ENCODE measurements at regions not wholly inside any gene's neighbourhood (a gene's known extent, or its start where the extent isn't known, plus 50 kb on each side); places are given as distances from the start of the nearest gene placed in this dataset.
"Not testable (repeated sequence)": the region's sequence is repeated elsewhere in the genome, so short reads cannot be mapped to it uniquely, and the experiment has no call there.

DNA sequence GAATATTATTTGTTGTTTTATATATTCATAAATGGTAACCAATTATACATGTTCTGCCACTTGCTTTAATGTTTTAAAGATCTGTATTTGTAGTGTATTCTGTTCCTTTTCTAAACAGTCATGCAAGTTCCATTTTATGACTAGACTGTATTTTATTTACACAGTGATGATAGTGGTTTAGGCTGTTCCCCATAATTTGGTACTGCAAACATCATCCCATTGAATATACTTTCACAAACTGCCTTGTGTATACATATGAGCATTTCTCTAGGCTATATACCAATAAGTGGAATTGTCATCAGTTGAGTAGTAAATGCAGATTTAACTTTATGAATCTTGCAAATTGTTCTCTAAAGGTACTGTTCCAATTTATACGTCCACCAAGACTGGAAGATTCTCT lies 738.0 kb downstream of the EPHA7 start:
- no peaks in the 10 kb centered on the region for H3K36me3 Mint-ChIP-seq (ENCODE audit: low read depth)
- H3K27ac Mint-ChIP-seq: no peak overlapping the region

DNA sequence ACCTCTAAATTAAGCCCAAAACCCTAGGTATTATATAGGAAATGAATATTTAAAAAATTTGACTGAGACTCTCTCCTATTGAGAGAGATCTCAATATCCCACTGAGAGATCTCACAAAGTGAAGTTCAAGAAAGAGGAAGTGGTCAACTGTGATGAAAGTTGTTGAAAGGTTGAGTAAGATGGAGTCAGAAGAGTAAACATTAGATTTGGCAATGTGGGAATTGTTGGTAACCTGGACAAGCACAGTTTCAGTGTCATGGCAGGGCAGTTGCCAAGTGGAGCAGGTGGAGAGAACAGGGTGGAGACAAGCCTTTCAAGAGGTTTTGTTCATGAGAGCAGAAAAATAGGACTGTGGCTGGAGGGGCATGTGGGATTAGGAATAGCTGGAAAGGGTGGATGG lies 747.9 kb downstream of the EPHA7 start:
- ATAC-seq; H3K4me1 Mint-ChIP-seq; H3K36me3 Mint-ChIP-seq (ENCODE audit: low read depth); H3K27me3 Mint-ChIP-seq; H3K27ac Mint-ChIP-seq; H3K4me3 Mint-ChIP-seq; DNase-seq: not testable (repeated sequence)
- H3K9me3 Mint-ChIP-seq: peaks cover 12% of the 10 kb centered on the region

More for the DNA sequence above, 738.0 kb downstream of the EPHA7 start:
- ATAC-seq: no peak
- Mint-ChIP-seq H3K4me3 (no peak overlapping the region), H3K27me3 (no peaks in the 10 kb centered on the region), H3K9me3 (peaks cover 8% of the 10 kb centered on the region), H3K4me1 (no peaks in the 10 kb centered on the region)
- no peak for DNase-seq

DNA sequence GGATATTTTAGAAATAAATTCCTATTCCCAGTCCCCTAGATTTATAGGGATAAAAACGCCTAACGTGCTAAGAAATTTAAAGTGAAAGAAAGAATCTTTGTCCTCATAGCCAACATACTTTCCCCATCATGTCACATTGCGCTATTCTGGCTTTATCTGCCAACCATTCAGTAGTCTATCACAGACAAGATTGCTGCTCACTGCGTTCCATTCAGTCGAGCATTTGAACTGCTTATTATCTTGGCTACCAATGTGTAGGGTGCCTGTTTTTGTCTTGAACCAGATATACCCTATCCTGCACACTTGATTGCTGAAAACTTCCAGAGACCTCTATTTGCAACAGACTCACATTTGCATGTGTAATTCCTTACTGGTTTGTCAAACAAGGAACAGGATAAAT lies 751.5 kb downstream of the EPHA7 start:
- Mint-ChIP-seq H3K36me3 (ENCODE audit: low read depth) (no peaks in the 10 kb centered on the region), H3K27me3 (no peaks in the 10 kb centered on the region), H3K27ac (no peak overlapping the region), H3K4me3 (no peak overlapping the region), H3K4me1 (no peaks in the 10 kb centered on the region), H3K9me3 (peaks cover 5% of the 10 kb centered on the region)
- DNase-seq (no peak), ATAC-seq (no peak)

DNA sequence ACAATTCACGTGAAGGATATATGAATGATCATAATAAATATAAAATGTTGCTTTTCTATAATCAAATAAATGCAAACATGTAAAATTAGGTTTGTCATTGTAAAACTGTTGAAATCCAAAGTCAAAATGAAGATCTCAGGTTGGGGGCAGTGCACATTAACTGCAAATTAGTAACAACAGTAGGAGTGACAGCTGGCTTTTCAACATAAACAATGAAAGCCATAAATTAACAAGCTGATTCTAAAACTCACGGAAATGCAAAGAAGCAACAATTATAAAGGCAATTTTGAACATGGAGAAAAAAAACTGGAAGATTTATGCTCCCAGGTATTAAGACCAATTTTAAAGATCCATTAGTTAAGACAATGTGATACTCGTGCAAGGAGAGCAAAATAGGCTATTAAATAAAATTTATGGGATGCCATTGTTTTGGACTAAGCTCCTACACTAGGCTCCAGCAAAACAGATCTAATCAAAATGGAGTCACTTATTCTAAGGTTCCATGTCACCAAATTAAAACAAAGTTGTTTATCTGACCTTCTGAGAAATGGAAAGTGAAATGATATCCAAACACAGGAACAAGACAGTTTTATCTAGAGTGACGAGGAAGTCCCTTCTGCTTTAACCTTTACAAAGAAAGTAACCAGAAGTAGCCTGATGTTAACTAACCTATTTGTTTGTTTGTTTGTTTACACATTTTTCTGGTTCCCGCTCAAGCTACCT lies 770.8 kb downstream of the EPHA7 start:
- ATAC-seq (no peak), DNase-seq (no peak)
- H3K4me1 Mint-ChIP-seq: no peaks in the 10 kb centered on the region
- no peaks in the 10 kb centered on the region for H3K36me3 Mint-ChIP-seq (ENCODE audit: low read depth)
- H3K27ac Mint-ChIP-seq: no peak overlapping the region
- H3K9me3 Mint-ChIP-seq: peaks cover 16% of the 10 kb centered on the region
- H3K4me3 Mint-ChIP-seq: no peak overlapping the region
- no peaks in the 10 kb centered on the region for H3K27me3 Mint-ChIP-seq

DNA sequence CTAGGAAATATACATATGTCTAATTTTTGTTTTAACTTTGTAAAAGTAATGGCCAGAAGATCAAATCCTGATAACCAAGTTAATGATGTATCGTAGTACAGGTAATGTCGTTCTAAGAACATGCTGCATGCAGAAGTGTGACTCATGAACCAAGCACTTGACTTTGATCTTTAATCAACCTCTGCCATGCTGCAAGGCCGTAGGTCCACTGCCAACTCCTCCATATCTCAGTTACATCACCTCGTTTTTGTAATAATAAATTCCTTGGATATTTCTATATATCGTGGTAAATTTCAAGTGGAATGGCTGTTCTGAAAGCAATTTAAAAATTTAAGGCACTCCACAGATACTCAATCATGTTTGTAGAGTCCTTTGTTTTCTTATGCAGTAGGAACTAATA lies 771.7 kb downstream of the EPHA7 start:
- DNase-seq: no peak
- no peak overlapping the region for H3K27ac Mint-ChIP-seq
- no peak for ATAC-seq
- H3K27me3 Mint-ChIP-seq: no peaks in the 10 kb centered on the region
- no peak overlapping the region for H3K4me3 Mint-ChIP-seq
- H3K36me3 Mint-ChIP-seq (ENCODE audit: low read depth): no peaks in the 10 kb centered on the region
- no peaks in the 10 kb centered on the region for H3K4me1 Mint-ChIP-seq
- H3K9me3 Mint-ChIP-seq: peaks cover 17% of the 10 kb centered on the region

DNA sequence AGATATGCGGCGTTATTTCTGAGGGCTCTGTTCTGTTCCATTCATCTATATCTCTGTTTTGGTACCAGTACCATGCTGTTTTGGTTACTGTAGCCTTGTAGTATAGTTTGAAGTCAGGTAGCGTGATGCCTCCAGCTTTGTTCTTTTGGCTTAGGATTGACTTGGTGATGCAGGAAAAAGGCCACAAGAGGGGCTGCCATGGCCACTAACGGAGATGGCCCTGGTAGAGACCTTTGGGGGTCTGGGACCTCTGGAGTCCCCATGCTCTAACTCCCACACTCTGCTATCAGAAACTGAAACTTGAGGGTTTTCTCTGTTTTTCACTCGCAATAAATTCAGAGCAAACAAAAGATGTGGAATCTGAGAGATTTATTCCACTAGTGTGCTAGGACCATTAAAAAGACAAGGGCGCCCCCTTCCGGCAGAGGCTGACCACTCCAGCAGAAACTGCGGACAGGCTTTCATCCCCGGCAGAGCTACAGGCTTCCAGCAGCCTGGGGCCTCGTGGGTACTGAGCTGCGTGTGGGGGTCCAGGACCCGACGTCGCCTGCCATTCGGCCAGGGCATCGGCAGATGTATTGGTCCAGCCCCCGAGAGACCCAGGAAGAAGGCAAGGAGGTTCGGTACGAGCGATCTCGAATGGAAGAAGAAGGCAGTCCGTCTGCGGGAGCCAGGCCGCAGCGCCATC lies 775.1 kb downstream of the EPHA7 start:
- not testable (repeated sequence) for H3K9me3 Mint-ChIP-seq; H3K27me3 Mint-ChIP-seq; H3K4me1 Mint-ChIP-seq; ATAC-seq; H3K4me3 Mint-ChIP-seq; H3K36me3 Mint-ChIP-seq (ENCODE audit: low read depth); H3K27ac Mint-ChIP-seq
- peak; percentile 11 for DNase-seq

DNA sequence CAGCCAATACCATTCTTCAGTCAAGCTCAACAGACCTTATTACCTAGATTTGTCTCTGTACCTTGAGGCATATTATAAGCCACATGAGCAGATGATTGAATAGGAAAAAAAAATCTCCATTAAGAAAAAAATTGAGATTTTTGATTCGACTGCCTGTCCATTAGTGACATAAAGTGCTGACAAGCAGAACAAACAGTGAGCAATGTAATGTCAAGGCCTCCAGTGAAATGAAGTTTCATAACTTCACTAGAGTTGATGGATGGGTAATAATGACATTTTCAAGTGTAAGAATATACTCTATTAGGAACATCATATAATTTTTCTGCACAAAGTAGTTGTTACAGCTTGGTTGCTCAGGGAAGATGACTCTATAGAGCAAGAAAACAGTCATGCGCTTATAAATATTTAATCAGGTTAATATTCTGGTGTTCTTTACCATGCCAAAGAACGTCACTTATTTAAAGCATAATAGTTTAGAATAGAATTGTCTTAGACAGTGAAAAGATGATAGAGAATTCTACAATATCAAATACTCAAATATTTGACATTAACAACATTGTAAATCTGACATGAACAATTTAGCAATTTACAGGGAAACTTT lies 783.7 kb downstream of the EPHA7 start:
- no peak overlapping the region for H3K27ac Mint-ChIP-seq
- H3K4me3 Mint-ChIP-seq: no peak overlapping the region
- no peak for DNase-seq
- H3K36me3 Mint-ChIP-seq (ENCODE audit: low read depth): no peaks in the 10 kb centered on the region
- ATAC-seq: no peak
- no peaks in the 10 kb centered on the region for H3K4me1 Mint-ChIP-seq
- no peaks in the 10 kb centered on the region for H3K27me3 Mint-ChIP-seq
- H3K9me3 Mint-ChIP-seq: peaks cover 9% of the 10 kb centered on the region

DNA sequence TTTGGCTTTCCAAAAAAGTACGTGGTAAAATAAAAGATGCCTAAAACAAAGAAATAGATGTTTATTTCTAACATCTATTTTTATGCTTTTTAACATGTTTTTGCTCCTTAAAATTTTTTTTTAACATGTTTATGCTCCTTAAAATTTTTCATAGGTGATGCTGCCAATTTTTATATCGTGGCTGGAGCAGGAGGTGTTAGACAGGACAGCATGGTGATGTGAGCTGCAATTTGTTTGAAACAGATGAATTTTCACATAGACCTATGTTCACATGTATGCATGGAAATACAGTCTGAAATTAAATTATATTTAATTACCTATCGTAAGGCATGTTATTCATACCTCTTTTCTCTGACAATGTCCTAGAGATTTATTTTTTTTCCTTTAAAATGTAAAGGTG lies 784.8 kb downstream of the EPHA7 start:
- peaks cover 9% of the 10 kb centered on the region for H3K9me3 Mint-ChIP-seq
- H3K27ac Mint-ChIP-seq: no peak overlapping the region
- no peaks in the 10 kb centered on the region for H3K4me1 Mint-ChIP-seq
- H3K4me3 Mint-ChIP-seq: no peak overlapping the region
- no peak for ATAC-seq
- H3K27me3 Mint-ChIP-seq: no peaks in the 10 kb centered on the region
- no peak for DNase-seq
- H3K36me3 Mint-ChIP-seq (ENCODE audit: low read depth): no peaks in the 10 kb centered on the region

DNA sequence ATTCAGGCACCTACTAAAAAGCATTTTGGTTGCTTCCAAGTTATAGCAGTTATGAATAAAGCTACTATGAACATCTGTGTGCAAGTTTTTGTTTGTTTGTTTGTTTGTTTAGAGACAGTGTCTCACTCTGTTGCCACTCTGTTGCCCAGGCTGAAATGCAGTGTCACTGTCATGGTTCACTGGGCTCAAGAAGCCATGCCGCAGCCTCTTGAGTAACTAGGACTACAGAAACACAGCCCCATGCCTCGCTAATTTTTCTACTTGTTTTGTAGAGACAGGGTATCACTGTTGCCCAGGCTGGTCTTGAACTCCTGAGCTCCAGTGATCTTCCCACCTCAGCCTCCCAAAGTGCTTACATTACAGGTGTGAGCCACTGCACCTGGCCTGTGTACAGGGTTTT lies 795.9 kb downstream of the EPHA7 start:
- Mint-ChIP-seq H3K9me3 (peaks cover 8% of the 10 kb centered on the region), H3K27me3 (no peaks in the 10 kb centered on the region), H3K36me3 (ENCODE audit: low read depth) (no peaks in the 10 kb centered on the region), H3K27ac (no peak overlapping the region), H3K4me3 (no peak overlapping the region), H3K4me1 (no peaks in the 10 kb centered on the region)
- ATAC-seq: no peak
- no peak for DNase-seq

DNA sequence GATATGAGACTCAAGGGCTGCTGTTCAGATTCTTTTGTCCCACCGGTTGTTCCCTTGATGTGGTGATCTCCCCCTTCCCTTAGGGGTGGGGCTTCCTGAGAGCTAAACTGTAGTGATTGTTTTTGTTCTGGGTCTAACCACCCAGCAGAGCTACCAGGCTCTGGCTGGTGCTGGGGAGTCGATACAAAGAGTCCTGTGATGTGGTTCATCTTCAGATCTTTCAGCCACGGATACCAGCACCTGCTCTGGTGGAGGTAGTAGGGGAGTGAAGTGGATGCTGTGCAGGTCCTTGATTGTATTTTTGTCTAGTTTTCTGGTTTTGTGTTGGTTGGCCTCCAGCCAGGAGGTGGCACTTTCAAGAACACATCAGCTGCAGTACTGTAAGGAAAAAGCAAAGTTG lies 801.6 kb downstream of the EPHA7 start:
- H3K36me3 Mint-ChIP-seq (ENCODE audit: low read depth): no peaks in the 10 kb centered on the region
- DNase-seq: no peak
- H3K4me3 Mint-ChIP-seq: no peak overlapping the region
- H3K9me3 Mint-ChIP-seq: peaks cover 16% of the 10 kb centered on the region
- H3K4me1 Mint-ChIP-seq: no peaks in the 10 kb centered on the region
- ATAC-seq: no peak
- H3K27ac Mint-ChIP-seq: no peak overlapping the region
- H3K27me3 Mint-ChIP-seq: no peaks in the 10 kb centered on the region

DNA sequence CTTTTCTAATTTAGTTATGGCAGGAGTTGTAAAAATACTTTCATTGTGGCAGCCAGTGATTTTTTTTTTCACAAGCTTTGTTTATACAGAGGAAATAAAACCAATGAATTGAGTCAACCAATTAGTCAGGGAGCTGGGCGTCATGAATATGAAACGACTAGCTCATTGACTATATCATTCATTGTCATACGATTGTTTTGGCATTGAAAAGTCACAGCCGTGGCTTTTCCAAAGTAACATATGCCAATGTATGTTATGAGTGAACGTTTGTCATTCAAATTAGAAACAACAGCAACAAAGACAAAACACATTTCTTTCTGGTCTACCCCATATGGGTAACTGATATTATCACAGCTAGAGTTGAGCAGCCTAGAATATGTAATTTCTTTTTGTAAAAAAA lies 810.6 kb downstream of the EPHA7 start:
- Mint-ChIP-seq H3K27ac (no peak overlapping the region), H3K4me3 (no peak overlapping the region)

DNA sequence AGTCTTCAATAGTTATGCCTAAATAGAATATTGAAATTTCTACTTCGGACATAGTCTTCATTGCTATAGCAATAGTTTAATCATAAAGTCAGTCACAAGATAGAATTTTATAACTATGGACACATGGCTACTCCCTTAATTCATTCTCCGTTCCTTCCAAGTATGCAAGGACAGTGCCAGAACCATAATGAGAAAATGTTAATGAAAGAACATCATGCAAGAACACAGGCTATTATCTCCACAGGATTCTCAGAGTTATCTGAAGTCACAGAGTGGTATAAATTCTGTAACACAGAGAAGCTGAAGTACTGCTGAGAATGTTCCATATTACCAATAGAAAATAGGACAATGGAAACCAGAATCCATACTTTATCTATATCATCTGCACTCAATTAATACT lies 826.2 kb downstream of the EPHA7 start:
- Mint-ChIP-seq H3K27ac (no peak overlapping the region), H3K27me3 (no peaks in the 10 kb centered on the region), H3K4me3 (no peak overlapping the region), H3K9me3 (peaks cover 3% of the 10 kb centered on the region), H3K36me3 (ENCODE audit: low read depth) (no peaks in the 10 kb centered on the region), H3K4me1 (no peaks in the 10 kb centered on the region)
- DNase-seq: no peak
- ATAC-seq: no peak

More for the DNA sequence above, 810.6 kb downstream of the EPHA7 start:
- Mint-ChIP-seq H3K27me3 (no peaks in the 10 kb centered on the region), H3K4me1 (no peaks in the 10 kb centered on the region), H3K9me3 (peaks cover 33% of the 10 kb centered on the region), H3K36me3 (ENCODE audit: low read depth) (no peaks in the 10 kb centered on the region)
- DNase-seq: no peak
- no peak for ATAC-seq

DNA sequence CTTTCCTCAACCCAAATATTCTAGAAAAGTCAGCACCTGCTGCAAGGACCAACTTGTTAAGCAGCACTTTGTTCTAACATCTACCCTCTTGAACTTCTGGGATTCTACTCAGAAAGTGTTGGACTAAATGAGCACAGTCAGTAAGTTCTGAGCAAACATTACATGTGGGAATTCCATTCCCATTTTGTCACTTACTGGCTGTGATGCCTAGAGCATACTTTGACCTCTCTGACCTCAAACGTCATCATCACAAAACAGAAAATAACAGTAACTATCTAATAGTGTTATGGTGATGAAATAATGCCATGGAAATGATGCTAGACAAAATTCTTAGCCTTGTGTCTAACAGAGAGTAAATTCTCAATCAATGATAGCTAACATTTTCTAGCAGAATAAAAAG lies 829.4 kb downstream of the EPHA7 start:
- Mint-ChIP-seq H3K36me3 (ENCODE audit: low read depth) (no peaks in the 10 kb centered on the region), H3K9me3 (peaks cover 4% of the 10 kb centered on the region), H3K4me3 (no peak overlapping the region), H3K27me3 (no peaks in the 10 kb centered on the region), H3K4me1 (no peaks in the 10 kb centered on the region), H3K27ac (no peak overlapping the region)
- ATAC-seq (no peak), DNase-seq (no peak)

DNA sequence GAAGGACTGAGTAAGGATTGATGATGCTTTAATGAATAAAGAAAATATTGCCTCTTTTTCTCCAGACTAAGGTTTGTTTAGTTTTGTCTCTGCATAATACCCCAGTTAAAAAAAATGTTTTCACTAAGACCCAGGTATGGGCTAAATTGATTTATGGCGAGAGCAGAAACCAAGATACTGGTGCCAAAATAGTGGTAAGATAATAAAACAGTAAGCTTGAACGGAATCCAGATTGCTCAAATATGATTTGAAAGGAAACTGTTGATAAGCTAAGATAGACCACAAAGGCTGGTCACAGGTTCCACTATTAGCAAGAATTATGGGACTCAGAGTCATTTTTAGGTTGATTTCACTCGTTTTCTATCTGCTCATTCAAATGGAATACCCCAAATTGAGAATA lies 831.2 kb downstream of the EPHA7 start:
- no peak overlapping the region for H3K4me3 Mint-ChIP-seq
- no peak for ATAC-seq
- no peaks in the 10 kb centered on the region for H3K36me3 Mint-ChIP-seq (ENCODE audit: low read depth)
- no peaks in the 10 kb centered on the region for H3K4me1 Mint-ChIP-seq
- no peak for DNase-seq
- no peaks in the 10 kb centered on the region for H3K27me3 Mint-ChIP-seq
- peaks cover 4% of the 10 kb centered on the region for H3K9me3 Mint-ChIP-seq
- H3K27ac Mint-ChIP-seq: no peak overlapping the region

DNA sequence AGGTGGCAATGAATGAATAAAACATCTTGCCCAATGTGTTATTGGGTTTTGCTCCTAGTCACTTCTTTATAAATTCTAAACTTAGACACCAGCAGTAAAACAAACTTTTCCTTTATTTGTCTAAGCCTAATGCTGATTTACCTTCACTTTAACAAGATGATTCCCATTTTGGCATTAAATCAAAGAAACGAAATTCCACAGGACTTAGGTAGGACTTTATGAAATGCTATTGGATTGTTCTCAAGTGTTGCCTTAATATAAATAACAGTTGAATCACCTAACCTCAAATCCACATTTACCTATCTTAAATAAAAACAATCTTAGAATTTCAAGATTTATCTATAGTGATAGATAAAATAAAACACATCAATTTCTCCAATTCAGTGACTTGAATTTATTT lies 831.8 kb downstream of the EPHA7 start:
- no peak for ATAC-seq
- Mint-ChIP-seq H3K27me3 (no peaks in the 10 kb centered on the region), H3K27ac (no peak overlapping the region), H3K4me1 (no peaks in the 10 kb centered on the region), H3K4me3 (no peak overlapping the region), H3K9me3 (peaks cover 4% of the 10 kb centered on the region), H3K36me3 (ENCODE audit: low read depth) (no peaks in the 10 kb centered on the region)
- no peak for DNase-seq
